GM12878 (cell line): ENCODE measurements at regions not wholly inside any gene's neighbourhood (a gene's known extent, or its start where the extent isn't known, plus 50 kb on each side); places are given as distances from the start of the nearest gene placed in this dataset.

Source experiments
- CBX5 ChIP-seq: sonication (generic); IDR thresholded peaks from 2 replicates; pipeline ENCODE4 v1.6.1; 2016; ENCODE audit warnings: low read depth, moderate library complexity, mild to moderate bottlenecking, inconsistent platforms
- MEF2A ChIP-seq: IDR thresholded peaks from 2 replicates; pipeline ENCODE4 v1.6.1; 2011; ENCODE audit warnings: low read depth, mild to moderate bottlenecking, low read length, moderate library complexity; ENCODE audit not compliant: insufficient read depth
- NFYA ChIP-seq: IDR thresholded peaks from 2 replicates; pipeline ENCODE4 v1.6.1; 2011; ENCODE audit warnings: low read depth, mild to moderate bottlenecking, low read length, improper control_type of control experiment, borderline replicate concordance
- PRDM15 ChIP-seq: fragments of 450-650 bp; formaldehyde crosslinking; IDR thresholded peaks from 2 replicates; pipeline ENCODE4 v1.4.0; 2020; ENCODE audit warnings: mild to moderate bottlenecking, moderate library complexity
- SREBF2 ChIP-seq: IDR thresholded peaks from 2 replicates; pipeline ENCODE4 v1.6.1; 2012; ENCODE audit warnings: mild to moderate bottlenecking, low read length
- SRF ChIP-seq, 2 experiments: IDR thresholded peaks; 2 replicates each; pipeline ENCODE4 v1.6.1; 2011; ENCODE audit warnings: low read depth in 2 of 2, low read length in 2 of 2, mild to moderate bottlenecking in 1 of 2, moderate library complexity in 1 of 2
- TCF3 ChIP-seq: IDR thresholded peaks from 2 replicates; pipeline ENCODE4 v1.6.1; 2012; ENCODE audit warnings: low read depth, mild to moderate bottlenecking, low read length, borderline replicate concordance; ENCODE audit not compliant: insufficient read depth
- ZNF274 ChIP-seq: IDR thresholded peaks from one replicate; pipeline ENCODE4 v1.8.0; 2011; ENCODE audit not compliant: insufficient read length, insufficient read depth
- TF ChIP-seq, protein P1 (sequence below): fragments of 150-350 bp; IDR thresholded peaks from 2 replicates; pipeline ENCODE4 v1.6.1; 2016; ENCODE audit warnings: low read depth, low read length
- TF ChIP-seq, protein P2 (sequence below): IDR thresholded peaks from 2 replicates; pipeline ENCODE4 v1.6.1; 2011; ENCODE audit warnings: borderline replicate concordance, low read depth, mild to moderate bottlenecking, moderate library complexity, mixed read lengths, low read length; ENCODE audit not compliant: insufficient read depth; ENCODE audit errors: extremely low read length

GRCh38 chr2:138113871-138114525 is 149.7 kb downstream of the HNMT start (continued):
- TF ChIP-seq PRDM15 (CRISPR knock-in tag): no peak
- TF ChIP-seq, protein P1, sequence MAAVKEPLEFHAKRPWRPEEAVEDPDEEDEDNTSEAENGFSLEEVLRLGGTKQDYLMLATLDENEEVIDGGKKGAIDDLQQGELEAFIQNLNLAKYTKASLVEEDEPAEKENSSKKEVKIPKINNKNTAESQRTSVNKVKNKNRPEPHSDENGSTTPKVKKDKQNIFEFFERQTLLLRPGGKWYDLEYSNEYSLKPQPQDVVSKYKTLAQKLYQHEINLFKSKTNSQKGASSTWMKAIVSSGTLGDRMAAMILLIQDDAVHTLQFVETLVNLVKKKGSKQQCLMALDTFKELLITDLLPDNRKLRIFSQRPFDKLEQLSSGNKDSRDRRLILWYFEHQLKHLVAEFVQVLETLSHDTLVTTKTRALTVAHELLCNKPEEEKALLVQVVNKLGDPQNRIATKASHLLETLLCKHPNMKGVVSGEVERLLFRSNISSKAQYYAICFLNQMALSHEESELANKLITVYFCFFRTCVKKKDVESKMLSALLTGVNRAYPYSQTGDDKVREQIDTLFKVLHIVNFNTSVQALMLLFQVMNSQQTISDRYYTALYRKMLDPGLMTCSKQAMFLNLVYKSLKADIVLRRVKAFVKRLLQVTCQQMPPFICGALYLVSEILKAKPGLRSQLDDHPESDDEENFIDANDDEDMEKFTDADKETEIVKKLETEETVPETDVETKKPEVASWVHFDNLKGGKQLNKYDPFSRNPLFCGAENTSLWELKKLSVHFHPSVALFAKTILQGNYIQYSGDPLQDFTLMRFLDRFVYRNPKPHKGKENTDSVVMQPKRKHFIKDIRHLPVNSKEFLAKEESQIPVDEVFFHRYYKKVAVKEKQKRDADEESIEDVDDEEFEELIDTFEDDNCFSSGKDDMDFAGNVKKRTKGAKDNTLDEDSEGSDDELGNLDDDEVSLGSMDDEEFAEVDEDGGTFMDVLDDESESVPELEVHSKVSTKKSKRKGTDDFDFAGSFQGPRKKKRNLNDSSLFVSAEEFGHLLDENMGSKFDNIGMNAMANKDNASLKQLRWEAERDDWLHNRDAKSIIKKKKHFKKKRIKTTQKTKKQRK: no peak
- TF ChIP-seq ZNF274: no peak
- TF ChIP-seq MEF2A: no peak
- no peak for TF ChIP-seq SREBF2
- no peak for TF ChIP-seq SRF (IDR thresholded peaks at IDR 0.05; ENCODE audit: low read depth in 2 of 2, low read length in 2 of 2)
- TF ChIP-seq, protein P2, sequence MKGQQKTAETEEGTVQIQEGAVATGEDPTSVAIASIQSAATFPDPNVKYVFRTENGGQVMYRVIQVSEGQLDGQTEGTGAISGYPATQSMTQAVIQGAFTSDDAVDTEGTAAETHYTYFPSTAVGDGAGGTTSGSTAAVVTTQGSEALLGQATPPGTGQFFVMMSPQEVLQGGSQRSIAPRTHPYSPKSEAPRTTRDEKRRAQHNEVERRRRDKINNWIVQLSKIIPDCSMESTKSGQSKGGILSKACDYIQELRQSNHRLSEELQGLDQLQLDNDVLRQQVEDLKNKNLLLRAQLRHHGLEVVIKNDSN: no peak
- TF ChIP-seq TCF3: no peak
- no peak for TF ChIP-seq NFYA
- TF ChIP-seq CBX5: no peak
